C4-2B (cell line): ENCODE measurements at regions not wholly inside any gene's neighbourhood (a gene's known extent, or its start where the extent isn't known, plus 50 kb on each side); places are given as distances from the start of the nearest gene placed in this dataset.

Source experiments
- CTCF ChIP-seq: fragments of 450-650 bp; conservative IDR thresholded peaks from 2 replicates; pipeline ENCODE4 v1.5.1; 2017; ENCODE audit warnings: mild to moderate bottlenecking
- ZFX ChIP-seq: fragments of 450-650 bp; IDR thresholded peaks from 2 replicates; pipeline ENCODE4 v1.6.1; 2017

- TF ChIP-seq CTCF (no peak), ZFX (no peak)
Observed at GRCh38 chr11:87892291-87892690, 283.0 kb downstream of the RAB38 start.
